GM21423 (cell line): ENCODE measurements at regions not wholly inside any gene's neighbourhood (a gene's known extent, or its start where the extent isn't known, plus 50 kb on each side); places are given as distances from the start of the nearest gene placed in this dataset.
"Not testable (repeated sequence)": the region's sequence is repeated elsewhere in the genome, so short reads cannot be mapped to it uniquely, and the experiment has no call there.

Source experiments
- ATAC-seq: cut with Tn5 transposase; IDR thresholded peaks from one replicate; pipeline ENCODE4 v1.9.1; 2021; ENCODE audit warnings: mild to moderate bottlenecking, moderate library complexity; ENCODE audit not compliant: unreplicated experiment

DNA sequence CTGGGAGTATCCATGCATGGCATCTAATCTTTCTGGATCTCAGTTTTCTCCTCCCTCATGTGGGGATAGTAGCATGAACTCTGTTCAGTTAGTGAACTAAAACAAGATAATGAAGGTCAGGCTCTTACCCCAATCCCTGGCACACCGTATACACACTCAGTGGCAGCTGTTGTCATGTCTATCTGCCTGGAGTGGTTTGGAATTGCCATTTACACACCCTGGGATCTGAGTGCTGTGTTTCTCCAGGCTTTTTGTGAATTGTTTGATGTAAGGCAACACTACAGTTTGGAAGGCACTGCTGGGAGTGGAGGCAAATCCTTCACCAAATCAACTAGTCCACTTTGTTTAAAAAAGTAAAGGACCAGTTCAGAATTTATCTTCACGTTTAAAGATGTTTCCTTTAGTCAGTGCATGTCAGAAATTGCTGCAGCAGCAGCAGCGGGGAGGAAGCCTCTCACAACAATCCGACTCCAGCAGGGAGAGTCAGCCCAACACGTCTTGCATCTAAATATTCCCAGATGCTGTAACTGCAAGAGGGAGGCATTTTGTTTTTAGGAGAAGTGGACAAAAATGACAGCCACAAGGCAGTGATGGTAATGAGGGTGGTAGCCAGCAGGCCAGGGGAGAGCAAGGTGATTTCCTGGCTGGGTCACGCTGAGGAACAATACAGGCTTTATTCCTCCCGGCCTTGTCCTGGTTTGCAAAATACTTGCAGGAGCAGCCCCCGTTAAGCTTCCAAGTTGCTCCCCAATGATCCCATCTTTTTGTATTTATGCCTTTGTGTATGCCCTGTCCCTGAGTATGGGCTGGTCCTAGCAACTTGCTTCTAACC, 128.5 kb upstream of the LRIG1 start:
- ATAC-seq, result no peak

DNA sequence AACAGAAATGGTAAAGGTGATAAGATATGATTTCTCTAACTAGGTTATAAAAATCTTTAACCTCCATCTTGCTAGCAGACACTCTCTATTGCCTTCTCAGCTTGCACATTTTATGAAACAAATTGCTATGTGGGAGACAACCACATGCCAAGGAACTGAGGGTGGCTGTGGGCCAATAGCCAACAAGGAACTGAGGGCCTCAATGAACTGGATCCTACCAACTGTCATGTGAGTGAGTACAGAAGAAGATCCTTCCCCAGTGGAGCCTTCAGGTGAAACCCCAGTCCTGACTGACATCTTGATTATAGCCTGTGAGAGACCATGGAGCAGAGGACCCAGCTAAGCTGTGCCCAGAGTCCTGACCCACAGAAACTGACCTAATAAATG, 129.2 kb upstream of the LRIG1 start:
- no peak for ATAC-seq

GRCh38 chr3:66633402-66634381, 132.9 kb upstream of the LRIG1 start:
- no peak for ATAC-seq

GRCh38 chr3:66638717-66639116, 137.9 kb upstream of the LRIG1 start:
- no peak for ATAC-seq

DNA sequence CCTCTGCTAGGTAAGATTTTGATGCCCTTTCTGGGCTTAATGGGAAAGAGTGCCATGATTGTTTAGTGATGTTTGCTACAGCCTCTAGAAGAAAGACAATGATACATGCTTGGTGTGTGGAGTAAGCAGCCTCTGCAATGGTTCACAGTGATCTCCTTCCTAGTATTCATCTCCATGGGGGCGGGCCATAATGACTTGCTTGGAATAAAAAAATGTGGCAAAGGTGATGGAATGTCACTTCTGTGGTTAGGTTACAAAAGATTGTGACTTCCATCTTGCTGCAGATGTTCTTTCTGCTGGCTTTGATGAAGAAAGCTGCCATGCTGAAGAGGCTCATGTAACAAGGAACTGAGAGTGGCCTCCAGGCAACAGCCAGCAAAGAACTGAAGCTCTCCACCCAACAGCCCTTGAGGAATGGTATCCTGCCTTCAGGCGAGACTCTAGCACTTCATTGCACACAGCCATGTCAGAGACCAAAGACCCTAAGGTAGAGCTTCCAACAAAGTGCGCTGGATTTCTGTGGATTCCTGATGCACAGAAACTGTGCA, 139.1 kb upstream of the LRIG1 start:
- no peak for ATAC-seq

GRCh38 chr3:66642019-66642418, 141.2 kb upstream of the LRIG1 start:
- no peak for ATAC-seq

DNA sequence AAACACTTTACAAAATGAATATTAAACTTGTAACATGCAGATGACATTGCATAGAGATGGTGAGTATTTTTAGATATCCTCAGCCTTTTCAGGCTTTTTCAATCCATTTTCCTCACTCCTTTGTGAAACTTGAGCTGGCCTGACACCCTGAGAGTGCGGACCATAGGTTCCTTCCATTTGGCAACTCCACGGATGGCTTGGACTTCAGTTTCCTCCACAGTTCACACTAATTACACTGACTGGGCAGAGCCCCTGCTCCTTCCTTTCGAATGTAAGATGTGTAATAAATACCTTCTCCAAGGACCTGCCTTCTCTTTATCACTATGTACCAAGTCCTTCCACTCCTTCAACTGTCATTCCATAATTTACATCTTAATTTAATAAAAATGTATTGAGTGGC, 141.7 kb upstream of the LRIG1 start:
- ATAC-seq, result no peak

DNA sequence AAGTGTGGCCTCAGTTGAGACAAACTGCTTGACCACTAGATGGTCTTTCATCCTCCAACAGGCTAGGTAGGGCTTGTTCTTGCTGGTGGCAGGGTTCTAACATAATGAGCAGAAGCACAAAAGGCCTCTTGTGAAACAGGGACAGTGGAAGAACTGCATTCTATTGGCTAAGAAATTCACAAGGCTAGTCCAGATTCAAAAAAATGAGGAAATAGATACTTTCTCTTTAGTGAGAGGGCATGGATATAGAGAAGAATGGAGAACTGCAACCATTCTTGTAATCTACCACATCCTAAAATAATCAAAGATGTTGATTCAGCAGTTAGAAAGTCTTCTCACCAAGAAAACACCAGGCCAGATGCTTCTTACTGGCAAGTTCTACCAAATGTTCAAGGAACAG, 143.7 kb upstream of the LRIG1 start:
- ATAC-seq, result no peak

DNA sequence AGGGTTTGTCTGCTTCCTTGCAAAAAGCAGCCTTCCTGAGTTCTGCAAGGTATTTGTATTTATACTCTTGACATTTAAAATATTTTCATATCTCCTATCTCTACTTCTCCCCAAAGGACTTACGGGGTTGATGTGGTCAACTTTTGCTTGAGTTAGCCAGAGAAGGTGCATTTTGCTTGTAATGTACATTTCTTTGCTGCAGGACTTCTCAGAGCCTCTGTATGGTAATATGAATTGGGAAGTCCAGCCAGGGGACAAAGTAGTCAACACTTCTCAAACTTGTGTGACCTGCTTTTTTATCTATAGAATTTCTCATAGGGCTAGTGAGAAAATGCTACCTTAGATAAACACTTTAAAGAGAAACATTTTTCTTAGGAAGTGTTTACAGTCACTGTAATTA, 148.2 kb upstream of the LRIG1 start:
- no peak for ATAC-seq

DNA sequence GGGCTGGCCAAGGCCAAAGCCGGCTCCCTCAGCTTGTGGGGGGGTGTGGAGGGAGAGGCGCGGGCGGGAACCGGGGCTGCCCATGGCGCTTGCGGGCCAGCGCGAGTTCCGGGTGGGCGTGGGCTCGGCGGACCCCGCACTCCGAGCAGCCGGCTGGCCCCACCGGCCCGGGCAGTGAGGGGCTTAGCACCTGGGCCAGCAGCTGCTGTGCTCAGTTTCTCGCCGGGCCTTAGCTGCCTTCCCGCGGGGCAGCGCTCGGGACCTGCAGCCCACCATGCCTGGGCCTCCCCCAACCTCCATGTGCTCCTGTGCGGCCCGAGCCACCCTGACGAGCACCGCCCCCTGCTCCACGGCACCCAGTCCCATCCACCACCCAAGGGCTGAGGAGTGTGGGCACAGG, 150.7 kb upstream of the LRIG1 start:
- ATAC-seq, result not testable (repeated sequence)

DNA sequence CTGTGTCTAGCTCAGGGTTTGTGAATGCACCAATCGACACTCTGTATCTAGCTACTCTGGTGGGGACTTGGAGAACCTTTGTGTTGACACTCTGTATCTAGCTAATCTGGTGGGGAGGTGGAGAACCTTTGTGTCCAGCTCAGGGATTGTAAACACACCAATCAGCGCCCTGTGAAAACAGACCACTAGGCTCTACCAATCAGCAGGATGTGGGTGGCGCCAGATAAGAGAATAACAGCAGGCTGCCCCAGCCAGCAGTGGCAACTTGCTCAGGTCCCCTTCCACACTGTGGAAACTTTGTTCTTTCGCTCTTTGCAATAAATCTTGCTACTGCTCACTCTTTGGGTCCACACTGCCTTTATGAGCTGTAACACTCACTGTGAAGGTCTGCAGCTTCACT, 151.3 kb upstream of the LRIG1 start:
- not testable (repeated sequence) for ATAC-seq

DNA sequence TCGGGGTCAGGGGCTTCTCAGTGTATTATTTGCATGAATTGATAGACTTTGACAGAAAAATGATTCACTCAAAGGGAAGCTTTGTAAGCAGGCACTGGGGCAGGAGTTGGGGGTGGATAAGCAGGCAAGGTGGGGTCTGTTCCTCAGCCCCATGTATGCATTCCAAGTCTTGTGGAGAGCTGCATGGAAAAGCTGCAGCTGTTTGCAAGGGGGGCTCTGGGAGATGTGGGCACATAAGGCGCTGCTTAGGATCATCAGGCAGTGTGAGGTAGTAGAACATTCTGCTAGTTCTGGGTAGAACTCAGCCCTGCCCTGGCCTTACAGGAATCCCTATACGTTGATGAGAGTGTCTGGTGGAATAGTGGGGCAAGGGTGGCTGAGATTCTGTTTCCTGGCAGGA, 154.2 kb upstream of the LRIG1 start:
- ATAC-seq, result no peak

- no peak for ATAC-seq
These were observed 154.8 kb upstream of the LRIG1 start for GRCh38 chr3:66655671-66656070.

- no peak for ATAC-seq
These were observed 155.8 kb upstream of the LRIG1 start for GRCh38 chr3:66656609-66657008.

DNA sequence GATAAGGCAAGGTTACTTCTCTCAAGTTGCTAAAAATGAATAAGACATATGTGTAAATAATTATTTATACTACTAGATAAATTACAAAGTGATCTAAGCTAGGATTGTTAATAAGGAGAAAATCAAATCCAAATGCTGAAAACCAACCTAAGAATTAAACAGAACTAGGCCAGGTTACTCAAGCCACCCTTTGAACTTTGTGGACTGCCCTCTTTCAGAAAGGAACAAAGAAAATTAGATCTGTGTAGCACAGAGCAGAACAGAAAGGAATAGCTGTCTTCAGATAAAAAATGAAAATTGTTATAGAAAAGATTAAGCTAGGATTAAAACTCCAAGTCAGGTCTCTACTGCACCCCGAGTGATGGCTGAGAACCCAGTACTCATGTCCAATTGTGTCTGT, 158.2 kb upstream of the LRIG1 start:
- ATAC-seq, result no peak

GRCh38 chr3:66661628-66662027, 160.8 kb upstream of the LRIG1 start:
- no peak for ATAC-seq

DNA sequence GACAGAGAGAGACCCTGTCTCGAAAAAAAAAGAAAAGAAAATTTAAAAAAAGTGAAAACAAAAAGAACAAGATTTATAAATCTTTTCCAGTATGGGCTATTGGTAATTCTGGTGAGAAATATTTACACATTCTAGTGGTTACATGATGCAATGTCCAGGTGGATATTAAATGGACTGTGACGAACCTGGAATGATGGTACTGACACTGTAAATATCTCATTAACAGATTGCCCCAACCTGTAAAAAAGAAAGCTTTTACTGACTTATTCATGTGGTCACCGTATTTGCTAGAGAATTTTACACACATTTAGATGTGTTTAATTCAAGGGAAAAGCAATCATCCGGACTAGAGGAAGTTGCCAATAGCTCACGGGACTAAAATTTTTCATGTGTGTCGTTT, 162.1 kb upstream of the LRIG1 start:
- no peak for ATAC-seq

GRCh38 chr3:66665021-66665695, 164.3 kb upstream of the LRIG1 start:
- no peak for ATAC-seq

GRCh38 chr3:66666362-66666761, 165.5 kb upstream of the LRIG1 start:
- no peak for ATAC-seq

DNA sequence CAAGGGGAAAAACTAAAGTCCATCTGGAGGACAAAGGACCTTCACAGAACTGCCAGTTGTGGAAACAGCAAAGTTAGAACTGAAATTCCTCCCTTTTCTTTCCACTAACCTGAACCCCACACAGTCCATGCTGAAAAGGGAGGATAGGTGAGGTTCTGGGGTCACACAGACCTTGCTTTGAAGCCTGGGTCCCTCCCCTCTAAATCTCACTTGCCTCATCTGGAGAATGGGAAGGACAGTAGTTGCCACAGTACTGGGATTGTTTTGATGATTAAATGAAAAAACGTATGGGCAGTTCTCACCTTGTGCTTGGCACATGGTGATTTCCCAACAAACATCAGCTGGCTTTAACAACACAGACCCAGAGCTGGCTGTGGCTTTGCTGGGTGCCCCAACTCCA, 166.4 kb upstream of the LRIG1 start:
- no peak for ATAC-seq

GRCh38 chr3:66671291-66671690, 170.5 kb upstream of the LRIG1 start:
- no peak for ATAC-seq
